ENCODE measurements at regions not wholly inside any gene's neighbourhood (a gene's known extent, or its start where the extent isn't known, plus 50 kb on each side); places are given as distances from the start of the nearest gene placed in this dataset.

DNA sequence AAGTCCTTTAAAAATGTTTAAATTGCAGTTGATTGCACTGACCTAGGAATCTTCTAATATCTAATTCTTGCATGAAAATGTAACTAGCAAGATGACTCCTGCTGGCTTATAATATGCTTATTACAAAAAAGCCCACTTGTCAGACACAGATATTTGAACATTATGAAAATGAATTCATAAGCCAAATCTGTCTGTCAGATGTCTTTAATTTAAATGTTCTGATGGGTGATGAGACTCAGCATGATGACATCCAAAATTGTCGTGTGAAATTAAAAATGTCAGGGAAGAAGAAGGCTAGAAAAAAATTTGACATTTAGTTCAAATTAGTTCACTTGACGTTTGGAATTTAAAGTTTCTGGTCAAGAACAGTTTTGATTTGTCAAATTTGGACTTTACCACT lies 277.8 kb downstream of the PHF14 start:
- TF ChIP-seq, protein P1, sequence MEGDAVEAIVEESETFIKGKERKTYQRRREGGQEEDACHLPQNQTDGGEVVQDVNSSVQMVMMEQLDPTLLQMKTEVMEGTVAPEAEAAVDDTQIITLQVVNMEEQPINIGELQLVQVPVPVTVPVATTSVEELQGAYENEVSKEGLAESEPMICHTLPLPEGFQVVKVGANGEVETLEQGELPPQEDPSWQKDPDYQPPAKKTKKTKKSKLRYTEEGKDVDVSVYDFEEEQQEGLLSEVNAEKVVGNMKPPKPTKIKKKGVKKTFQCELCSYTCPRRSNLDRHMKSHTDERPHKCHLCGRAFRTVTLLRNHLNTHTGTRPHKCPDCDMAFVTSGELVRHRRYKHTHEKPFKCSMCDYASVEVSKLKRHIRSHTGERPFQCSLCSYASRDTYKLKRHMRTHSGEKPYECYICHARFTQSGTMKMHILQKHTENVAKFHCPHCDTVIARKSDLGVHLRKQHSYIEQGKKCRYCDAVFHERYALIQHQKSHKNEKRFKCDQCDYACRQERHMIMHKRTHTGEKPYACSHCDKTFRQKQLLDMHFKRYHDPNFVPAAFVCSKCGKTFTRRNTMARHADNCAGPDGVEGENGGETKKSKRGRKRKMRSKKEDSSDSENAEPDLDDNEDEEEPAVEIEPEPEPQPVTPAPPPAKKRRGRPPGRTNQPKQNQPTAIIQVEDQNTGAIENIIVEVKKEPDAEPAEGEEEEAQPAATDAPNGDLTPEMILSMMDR (IDR thresholded peaks at IDR 0.05; ENCODE audit: low read depth, low read length, missing input control), result no peak
- TF ChIP-seq RAD21 (IDR thresholded peaks at IDR 0.05) (no peak), YY1 (IDR thresholded peaks at IDR 0.05) (no peak)
- TF ChIP-seq, protein P2, sequence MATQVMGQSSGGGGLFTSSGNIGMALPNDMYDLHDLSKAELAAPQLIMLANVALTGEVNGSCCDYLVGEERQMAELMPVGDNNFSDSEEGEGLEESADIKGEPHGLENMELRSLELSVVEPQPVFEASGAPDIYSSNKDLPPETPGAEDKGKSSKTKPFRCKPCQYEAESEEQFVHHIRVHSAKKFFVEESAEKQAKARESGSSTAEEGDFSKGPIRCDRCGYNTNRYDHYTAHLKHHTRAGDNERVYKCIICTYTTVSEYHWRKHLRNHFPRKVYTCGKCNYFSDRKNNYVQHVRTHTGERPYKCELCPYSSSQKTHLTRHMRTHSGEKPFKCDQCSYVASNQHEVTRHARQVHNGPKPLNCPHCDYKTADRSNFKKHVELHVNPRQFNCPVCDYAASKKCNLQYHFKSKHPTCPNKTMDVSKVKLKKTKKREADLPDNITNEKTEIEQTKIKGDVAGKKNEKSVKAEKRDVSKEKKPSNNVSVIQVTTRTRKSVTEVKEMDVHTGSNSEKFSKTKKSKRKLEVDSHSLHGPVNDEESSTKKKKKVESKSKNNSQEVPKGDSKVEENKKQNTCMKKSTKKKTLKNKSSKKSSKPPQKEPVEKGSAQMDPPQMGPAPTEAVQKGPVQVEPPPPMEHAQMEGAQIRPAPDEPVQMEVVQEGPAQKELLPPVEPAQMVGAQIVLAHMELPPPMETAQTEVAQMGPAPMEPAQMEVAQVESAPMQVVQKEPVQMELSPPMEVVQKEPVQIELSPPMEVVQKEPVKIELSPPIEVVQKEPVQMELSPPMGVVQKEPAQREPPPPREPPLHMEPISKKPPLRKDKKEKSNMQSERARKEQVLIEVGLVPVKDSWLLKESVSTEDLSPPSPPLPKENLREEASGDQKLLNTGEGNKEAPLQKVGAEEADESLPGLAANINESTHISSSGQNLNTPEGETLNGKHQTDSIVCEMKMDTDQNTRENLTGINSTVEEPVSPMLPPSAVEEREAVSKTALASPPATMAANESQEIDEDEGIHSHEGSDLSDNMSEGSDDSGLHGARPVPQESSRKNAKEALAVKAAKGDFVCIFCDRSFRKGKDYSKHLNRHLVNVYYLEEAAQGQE (IDR thresholded peaks at IDR 0.05), result no peak

Measured in liver (tissue), 3 donors.